H7 (cell line): ENCODE measurements at regions not wholly inside any gene's neighbourhood (a gene's known extent, or its start where the extent isn't known, plus 50 kb on each side); places are given as distances from the start of the nearest gene placed in this dataset.

Source experiments
- DNase-seq: peaks from one replicate; pipeline ENCODE4 v3.0.0; 2012
- H3K27me3 ChIP-seq: 2 replicates; pipeline ENCODE4 v1.6.0; 2011; ENCODE audit warnings: mild to moderate bottlenecking, low read length; ENCODE audit not compliant: control insufficient read depth, insufficient read depth
- H3K36me3 ChIP-seq: replicated peaks from 2 replicates; pipeline ENCODE4 v1.5.1; 2011; ENCODE audit warnings: low read length; ENCODE audit not compliant: control insufficient read depth, insufficient read depth
- H3K4me3 ChIP-seq: 2 replicates; pipeline ENCODE4 v1.5.1; 2011; ENCODE audit warnings: low read depth, mild to moderate bottlenecking, control low read depth, low read length, moderate library complexity; ENCODE audit not compliant: insufficient read depth

- no peaks in the 10 kb centered on the region for H3K36me3 ChIP-seq
- H3K4me3 ChIP-seq: no peak overlapping the region
- H3K27me3 ChIP-seq: no peaks in the 10 kb centered on the region
- no peak for DNase-seq
These were observed 66.6 kb downstream of the MYL12B start for GRCh38 chr18:3328532-3328931.

DNA sequence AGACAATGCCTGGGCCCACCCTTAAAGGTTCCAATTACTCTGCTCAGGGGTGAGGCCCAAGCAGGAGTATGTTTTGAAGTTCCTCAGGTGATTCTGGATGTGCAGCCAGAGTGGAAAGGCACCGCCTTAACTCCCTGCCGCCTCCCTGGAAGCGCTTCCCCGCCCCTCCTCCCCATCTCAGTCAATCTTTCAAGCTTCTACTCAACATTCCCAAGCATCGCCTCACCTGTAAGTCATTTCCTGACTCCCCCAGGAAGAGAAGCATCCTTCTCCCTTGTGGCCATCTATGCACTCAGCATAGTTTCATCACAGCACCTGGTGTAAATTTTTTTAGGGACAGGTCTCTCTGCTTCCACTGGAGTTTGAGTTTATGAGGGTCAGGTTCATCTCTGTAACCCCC is 67.5 kb downstream of the MYL12B start:
- Histone ChIP-seq H3K4me3 (no peak overlapping the region), H3K27me3 (no peaks in the 10 kb centered on the region), H3K36me3 (no peaks in the 10 kb centered on the region)
- DNase-seq: no peak

- Histone ChIP-seq H3K36me3 (no peaks in the 10 kb centered on the region), H3K27me3 (no peaks in the 10 kb centered on the region), H3K4me3 (no peak overlapping the region)
- no peak for DNase-seq
These were observed 67.9 kb downstream of the MYL12B start for GRCh38 chr18:3329872-3330271.

DNA sequence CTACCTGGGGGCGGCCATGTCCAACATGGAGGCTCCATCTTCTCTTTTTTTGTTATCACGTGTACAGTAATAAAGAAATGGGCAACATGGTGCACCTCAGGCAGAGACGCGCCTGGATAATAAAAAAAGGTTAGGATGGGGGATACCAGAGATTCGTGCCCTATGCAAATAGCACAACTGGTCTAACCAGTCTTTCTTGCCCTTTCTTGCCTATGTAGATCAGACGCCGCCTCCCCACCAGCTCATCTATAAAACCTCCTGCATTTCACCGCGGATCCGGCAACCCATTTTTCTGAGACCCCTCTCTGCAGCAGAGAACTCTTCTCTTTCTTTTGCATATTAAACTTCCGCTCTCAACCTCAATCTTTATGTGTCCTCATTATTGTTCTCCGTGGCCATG is 68.7 kb downstream of the MYL12B start:
- DNase-seq: no peak
- H3K4me3 ChIP-seq: no peak overlapping the region
- H3K27me3 ChIP-seq: no peaks in the 10 kb centered on the region
- H3K36me3 ChIP-seq: no peaks in the 10 kb centered on the region

- no peak for DNase-seq
- H3K36me3 ChIP-seq: no peaks in the 10 kb centered on the region
These were observed 70.4 kb downstream of the MYL12B start for GRCh38 chr18:3332376-3332775.

DNA sequence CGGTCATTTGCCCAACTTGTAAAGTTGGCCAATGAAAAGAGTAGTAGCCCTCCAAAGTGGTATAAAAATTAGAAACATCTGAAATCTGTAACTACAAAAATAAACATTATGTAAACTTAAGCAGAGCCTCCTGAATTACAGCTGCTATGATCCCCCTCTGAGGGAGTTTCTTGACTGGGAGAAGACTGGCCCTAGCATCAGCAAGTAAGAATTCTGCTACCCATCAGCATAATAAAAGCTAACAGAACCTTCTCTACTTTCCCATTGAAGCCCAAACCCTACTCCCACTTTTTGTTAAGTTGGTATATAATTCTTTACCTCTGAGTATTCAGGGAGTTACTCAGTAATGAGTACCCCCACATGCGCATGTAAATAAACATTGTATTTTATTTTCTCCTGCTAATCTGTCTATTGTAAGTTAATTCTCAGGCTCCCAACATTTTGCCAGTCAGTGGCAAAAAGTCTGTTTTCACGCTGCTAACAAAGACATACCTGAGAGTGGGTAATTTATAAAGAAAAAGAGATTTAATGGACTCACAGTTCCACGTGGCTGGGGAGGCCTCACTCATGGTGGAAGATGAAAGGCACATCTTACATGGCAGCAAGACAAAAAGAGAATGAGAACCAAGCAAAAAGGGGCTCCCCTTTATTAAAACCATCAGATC is 71.3 kb downstream of the MYL12B start:
- DNase-seq: peak; percentile 35
- no peaks in the 10 kb centered on the region for H3K27me3 ChIP-seq
- no peaks in the 10 kb centered on the region for H3K36me3 ChIP-seq
- H3K4me3 ChIP-seq: no peak overlapping the region

More at GRCh38 chr18:3332376-3332775, 70.4 kb downstream of the MYL12B start:
- Histone ChIP-seq H3K4me3 (no peak overlapping the region), H3K27me3 (no peaks in the 10 kb centered on the region)

DNA sequence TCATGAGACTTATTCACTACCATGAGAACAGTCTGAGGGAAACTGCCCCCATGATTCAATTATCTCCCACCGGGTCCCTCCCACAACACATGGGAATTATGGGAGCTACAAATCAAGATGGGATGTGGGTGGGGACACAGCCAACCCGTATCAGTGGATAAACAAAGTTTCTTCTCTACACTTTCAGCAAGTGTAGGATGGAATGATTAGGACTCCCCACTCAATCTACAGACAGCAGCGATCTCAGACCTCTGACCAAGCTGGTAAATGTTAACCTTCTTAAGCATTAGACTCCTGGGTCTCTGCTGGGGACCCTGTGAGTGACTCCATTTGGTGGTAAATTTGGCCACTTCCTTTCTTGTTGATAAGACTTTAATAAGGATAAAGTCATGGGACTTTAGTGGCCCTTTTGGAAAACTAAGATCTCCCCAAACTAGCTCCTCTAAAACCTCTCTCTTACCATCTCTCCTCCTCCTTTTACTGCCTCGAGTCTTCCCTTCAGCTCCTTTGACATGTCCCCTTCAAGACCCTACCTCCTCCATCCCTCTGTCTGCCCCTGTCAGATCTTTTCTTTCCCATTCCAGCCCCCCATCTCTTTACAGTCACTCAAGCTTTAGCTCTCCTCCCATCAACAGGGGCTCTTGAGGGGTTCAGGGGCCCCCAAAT is 71.9 kb downstream of the MYL12B start:
- Histone ChIP-seq H3K4me3 (no peak overlapping the region), H3K27me3 (no peaks in the 10 kb centered on the region), H3K36me3 (no peaks in the 10 kb centered on the region)
- DNase-seq: no peak

GRCh38 chr18:3340015-3340681 is 78.2 kb downstream of the MYL12B start:
- DNase-seq: no peak
- Histone ChIP-seq H3K4me3 (no peak overlapping the region), H3K27me3 (no peaks in the 10 kb centered on the region), H3K36me3 (no peaks in the 10 kb centered on the region)

- no peak overlapping the region for H3K4me3 ChIP-seq
- H3K27me3 ChIP-seq: no peaks in the 10 kb centered on the region
- no peak for DNase-seq
- H3K36me3 ChIP-seq: no peaks in the 10 kb centered on the region
These were observed 78.8 kb downstream of the MYL12B start for GRCh38 chr18:3340682-3341097.

GRCh38 chr18:3342628-3343027 is 80.7 kb downstream of the MYL12B start:
- Histone ChIP-seq H3K4me3 (no peak overlapping the region), H3K27me3 (no peaks in the 10 kb centered on the region), H3K36me3 (no peaks in the 10 kb centered on the region)
- no peak for DNase-seq

- Histone ChIP-seq H3K4me3 (no peak overlapping the region), H3K36me3 (no peaks in the 10 kb centered on the region), H3K27me3 (no peaks in the 10 kb centered on the region)
- DNase-seq: no peak
These were observed 83.5 kb downstream of the MYL12B start for GRCh38 chr18:3345452-3345851.

- no peak for DNase-seq
- Histone ChIP-seq H3K27me3 (no peaks in the 10 kb centered on the region), H3K36me3 (no peaks in the 10 kb centered on the region), H3K4me3 (no peak overlapping the region)
These were observed 84.0 kb downstream of the MYL12B start for GRCh38 chr18:3345885-3346284.

GRCh38 chr18:3346487-3346886 is 84.6 kb downstream of the MYL12B start:
- no peak for DNase-seq
- Histone ChIP-seq H3K36me3 (no peaks in the 10 kb centered on the region), H3K4me3 (no peak overlapping the region), H3K27me3 (no peaks in the 10 kb centered on the region)

- no peaks in the 10 kb centered on the region for H3K36me3 ChIP-seq
- no peak for DNase-seq
These were observed 85.4 kb downstream of the MYL12B start for GRCh38 chr18:3347286-3347803.

GRCh38 chr18:3348176-3348575 is 86.2 kb downstream of the MYL12B start:
- no peaks in the 10 kb centered on the region for H3K27me3 ChIP-seq
- no peaks in the 10 kb centered on the region for H3K36me3 ChIP-seq
- no peak overlapping the region for H3K4me3 ChIP-seq
- no peak for DNase-seq

More at GRCh38 chr18:3347286-3347803, 85.4 kb downstream of the MYL12B start:
- Histone ChIP-seq H3K4me3 (no peak overlapping the region), H3K27me3 (no peaks in the 10 kb centered on the region)
